IPS-NIHi7 (cell line): ENCODE measurements at regions not wholly inside any gene's neighbourhood (a gene's known extent, or its start where the extent isn't known, plus 50 kb on each side); places are given as distances from the start of the nearest gene placed in this dataset.
"Not testable (repeated sequence)": the region's sequence is repeated elsewhere in the genome, so short reads cannot be mapped to it uniquely, and the experiment has no call there.

Experiments
- DNase-seq: peaks from one replicate; pipeline ENCODE4 v3.0.0; 2012; ENCODE audit warnings: mixed read lengths; ENCODE audit errors: extremely low spot score

DNA sequence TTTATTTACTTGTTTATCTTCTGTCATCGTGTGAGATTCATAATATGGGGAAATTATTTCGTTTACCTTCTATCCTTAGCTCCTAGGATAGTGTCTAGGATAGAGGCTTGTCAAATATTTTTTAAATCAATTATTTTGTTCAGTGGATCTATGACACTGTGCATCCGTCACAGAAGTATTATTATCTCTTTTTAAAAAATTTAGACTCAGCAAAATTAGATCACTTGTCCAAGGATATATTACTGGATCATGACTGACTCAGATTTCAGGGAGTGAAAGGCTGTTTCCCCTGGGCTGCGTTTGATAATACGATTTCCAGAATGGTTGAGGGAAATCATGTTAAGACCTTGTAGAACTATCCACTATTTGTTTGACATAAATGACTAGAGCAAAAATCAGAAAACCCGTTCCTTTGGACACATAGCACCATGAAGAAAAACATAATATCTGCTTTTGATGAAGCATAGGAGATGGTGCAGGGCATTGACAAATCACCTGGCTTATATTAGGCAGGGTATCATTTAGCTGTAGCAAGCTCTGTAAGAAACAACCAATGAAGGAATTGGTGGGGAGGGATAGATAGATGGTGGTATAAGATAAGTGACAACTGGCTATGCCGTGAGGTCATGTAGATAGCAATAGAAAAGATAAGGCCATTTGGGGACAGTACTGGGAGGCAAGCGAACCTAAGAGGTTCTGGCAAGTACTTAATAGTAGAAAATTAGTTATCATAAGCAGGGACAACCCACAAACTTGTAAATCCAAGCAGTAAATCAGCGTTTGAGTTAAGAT lies 465.2 kb upstream of the MAN1A1 start:
- no peak for DNase-seq

GRCh38 chr6:119802464-119802863 lies 452.9 kb upstream of the MAN1A1 start:
- DNase-seq, result no peak

DNA sequence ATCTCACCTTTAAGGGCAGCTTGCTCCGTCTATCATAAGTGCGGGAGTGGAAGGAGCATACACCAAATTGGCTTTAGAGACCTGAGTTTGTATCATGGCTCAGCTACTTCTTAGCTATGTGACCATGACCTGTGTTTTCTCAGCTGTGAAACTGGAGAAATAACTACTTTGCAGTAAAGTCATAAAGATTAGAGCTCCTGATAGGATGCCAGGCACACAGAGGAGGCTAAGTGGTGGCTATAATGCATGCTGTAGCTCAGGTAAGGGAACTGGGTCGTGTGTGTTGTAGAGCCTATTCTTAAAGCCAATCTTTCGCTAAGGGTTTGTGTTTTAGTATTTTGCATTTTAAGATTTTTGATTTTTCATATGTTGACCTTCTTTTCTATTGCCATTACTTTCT lies 451.5 kb upstream of the MAN1A1 start:
- DNase-seq, result no peak

- no peak for DNase-seq
These were observed 451.0 kb upstream of the MAN1A1 start for GRCh38 chr6:119800526-119800925.

DNA sequence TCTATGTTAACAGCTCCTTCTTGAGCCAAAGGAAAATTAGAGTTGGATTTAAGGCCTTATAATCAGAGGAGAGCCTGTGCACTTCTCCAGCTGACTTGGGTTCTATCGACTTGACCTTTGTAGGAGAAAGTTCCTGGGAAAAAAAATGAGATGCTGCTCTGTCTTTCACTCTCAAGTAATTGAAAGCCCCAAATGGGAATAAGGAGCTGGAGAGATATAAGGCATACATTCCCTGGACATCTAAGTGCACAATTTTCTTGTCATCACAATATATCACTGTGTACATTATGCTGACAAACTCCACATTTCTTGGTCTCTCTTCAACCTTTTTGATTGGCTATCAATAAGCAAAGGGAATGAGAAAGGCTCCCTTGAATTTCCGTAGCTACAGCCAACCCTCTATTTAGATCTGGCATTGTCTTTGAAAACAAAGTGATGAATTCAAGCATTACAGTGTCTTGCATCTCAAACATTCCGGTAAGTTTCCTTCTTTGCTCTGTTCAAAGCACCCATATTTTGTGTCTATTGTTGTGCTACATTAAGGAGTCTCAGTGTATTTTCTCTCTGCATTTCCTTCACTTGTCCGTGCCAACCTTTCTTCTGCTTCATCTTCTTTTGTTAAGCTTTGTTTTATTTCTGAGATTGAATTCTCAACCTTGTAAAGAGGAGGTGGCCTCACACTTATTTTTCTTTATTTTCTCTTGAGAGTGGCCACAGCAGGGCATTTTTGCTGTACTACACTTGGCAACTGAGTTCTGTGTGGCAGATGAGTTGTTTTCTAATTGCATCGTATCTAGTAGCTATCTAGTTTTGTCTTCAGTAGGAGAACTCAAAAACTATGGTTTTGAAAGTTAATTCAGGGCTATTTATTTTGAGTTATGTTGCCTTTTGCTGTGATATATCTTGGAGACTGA lies 450.3 kb upstream of the MAN1A1 start:
- DNase-seq, result no peak

- DNase-seq, result no peak
These were observed 442.2 kb upstream of the MAN1A1 start for GRCh38 chr6:119791736-119792135.

- DNase-seq, result no peak
These were observed 431.8 kb upstream of the MAN1A1 start for GRCh38 chr6:119781365-119781764.

GRCh38 chr6:119768201-119768600 lies 418.6 kb upstream of the MAN1A1 start:
- no peak for DNase-seq

GRCh38 chr6:119764927-119765681 lies 415.5 kb upstream of the MAN1A1 start:
- no peak for DNase-seq

GRCh38 chr6:119760046-119760445 lies 410.5 kb upstream of the MAN1A1 start:
- no peak for DNase-seq

DNA sequence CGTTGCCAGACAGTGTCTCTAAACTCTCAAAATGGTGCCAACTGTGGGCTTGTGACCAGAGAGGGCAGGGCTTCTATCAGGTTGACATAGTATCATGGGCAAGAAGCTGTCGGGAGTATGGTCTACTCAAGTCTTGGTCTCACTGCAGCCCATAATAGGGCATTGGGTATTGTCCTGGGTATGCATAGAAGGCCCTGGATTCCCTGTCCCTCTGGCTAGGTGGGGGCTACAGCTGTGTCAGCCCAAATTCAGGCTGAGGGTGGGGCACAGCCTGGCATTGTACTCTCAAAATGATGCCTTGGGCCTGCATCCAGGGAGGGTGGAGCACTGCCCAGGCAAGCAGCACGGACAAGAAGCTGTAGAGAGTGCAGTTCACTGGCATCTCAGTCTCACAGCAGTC lies 408.8 kb upstream of the MAN1A1 start:
- no peak for DNase-seq

DNA sequence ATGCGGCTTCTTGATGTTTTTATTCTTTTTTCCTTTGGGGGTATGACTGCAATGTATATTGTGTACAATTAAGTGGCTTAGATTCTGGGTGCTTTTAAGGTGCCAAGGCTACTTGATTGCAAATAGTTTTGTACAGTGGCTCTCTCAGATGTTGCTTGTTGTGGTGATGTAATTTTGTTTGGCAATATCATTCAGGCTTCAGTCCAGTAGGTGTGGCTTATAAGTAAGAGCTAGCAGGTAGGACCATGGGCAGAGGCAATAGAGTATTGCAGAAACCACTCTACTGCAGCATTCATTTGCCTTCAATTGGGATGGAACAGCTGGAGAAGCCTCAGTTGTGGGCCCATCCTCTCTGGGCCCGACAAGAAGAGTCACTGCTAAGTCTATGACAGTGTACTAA lies 407.9 kb upstream of the MAN1A1 start:
- no peak for DNase-seq

DNA sequence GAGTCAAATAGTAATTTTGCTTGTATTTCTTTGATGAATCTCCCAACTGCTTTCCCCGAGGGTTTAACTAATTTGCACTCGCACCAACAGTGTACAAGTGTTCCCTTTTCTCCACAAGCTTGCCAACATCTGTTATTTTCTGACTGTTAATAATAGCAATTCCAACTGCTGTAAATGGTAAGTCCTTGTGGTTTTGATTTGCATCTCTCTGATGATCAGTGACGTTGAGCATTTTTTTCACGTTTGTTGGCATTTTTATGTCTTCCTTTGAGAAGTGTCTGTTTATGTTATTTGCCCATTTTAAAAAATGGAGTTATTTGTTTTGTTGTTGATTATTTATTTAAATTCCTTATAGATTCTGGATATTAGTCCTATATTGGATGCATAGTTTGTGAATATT lies 399.8 kb upstream of the MAN1A1 start:
- DNase-seq, result no peak

GRCh38 chr6:119748535-119748934 lies 399.0 kb upstream of the MAN1A1 start:
- DNase-seq, result not testable (repeated sequence)

- peak; percentile 63 for DNase-seq
These were observed 392.7 kb upstream of the MAN1A1 start for GRCh38 chr6:119742188-119742803.

DNA sequence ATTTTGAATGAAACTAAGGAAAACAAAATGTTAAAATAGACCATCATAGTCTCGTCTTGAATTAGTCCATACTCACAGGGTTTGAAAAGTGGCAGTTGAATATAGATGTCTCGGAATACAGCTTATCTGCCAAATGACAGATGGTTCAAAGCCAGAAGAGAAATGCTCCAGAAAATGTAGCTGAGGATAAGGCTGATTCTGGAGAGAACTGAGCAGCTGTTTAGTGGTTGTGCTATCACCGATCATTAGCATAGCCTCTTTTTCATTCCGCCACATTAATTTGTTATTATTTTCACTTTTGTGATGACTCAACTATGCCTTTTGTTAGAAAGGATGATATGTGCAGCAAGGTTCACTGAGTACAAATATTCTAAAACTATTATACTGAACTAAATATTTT lies 390.2 kb upstream of the MAN1A1 start:
- DNase-seq, result no peak

- DNase-seq, result no peak
These were observed 388.9 kb upstream of the MAN1A1 start for GRCh38 chr6:119738425-119738824.

DNA sequence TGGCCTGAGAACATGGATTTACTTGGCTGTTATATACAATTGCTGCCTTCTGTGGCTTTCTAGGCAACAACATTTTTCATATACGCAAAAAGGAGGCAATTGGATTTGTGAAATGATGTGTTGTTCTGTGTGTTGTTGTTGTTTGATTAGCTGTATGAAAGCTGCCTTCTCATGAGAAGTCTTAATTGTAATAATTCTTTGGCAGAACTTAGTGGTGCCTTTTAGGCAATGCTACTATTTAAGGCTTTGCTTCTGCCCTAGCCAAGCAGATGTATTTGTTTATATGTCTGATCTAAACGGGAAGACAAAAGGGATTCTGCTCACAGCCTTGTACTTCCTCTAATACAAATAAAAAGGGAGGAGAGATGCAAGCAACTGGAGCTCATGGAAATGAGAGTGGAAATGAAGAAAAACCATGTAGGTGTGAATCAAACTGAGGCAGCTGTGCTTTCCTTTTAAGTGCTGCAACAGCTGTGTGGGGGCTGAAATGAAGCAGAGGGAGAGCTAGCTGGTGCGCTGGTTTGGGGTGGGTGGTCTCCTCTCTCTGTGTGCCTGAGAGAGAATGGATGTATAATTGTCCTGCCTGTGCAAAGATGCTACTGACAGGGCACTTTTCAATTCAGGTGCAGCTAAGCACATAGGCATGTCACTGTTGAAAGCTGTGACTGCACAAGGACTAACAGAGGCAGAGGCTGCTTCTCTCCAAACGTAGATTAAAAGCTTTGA lies 386.9 kb upstream of the MAN1A1 start:
- no peak for DNase-seq

DNA sequence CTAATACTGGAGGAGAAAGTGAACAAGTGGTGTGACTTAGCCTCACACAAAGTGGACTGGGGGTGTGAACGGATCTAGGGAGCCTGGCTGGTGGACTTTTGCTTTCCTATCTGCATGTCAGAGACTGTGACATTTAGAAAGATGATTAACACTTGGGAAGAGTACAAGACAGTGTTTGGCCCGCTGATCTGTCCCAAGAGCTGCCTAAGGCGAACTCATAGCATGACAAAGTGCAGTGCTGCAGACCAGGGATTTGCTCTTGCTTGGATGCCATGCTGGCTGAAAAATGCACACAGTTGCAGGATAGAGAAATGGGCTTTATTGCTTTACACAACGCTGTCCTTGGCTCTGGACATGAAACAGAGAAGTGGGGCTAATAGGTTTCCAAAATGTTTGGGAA lies 386.0 kb upstream of the MAN1A1 start:
- DNase-seq, result no peak

- no peak for DNase-seq
These were observed 384.7 kb upstream of the MAN1A1 start for GRCh38 chr6:119734227-119734626.

DNA sequence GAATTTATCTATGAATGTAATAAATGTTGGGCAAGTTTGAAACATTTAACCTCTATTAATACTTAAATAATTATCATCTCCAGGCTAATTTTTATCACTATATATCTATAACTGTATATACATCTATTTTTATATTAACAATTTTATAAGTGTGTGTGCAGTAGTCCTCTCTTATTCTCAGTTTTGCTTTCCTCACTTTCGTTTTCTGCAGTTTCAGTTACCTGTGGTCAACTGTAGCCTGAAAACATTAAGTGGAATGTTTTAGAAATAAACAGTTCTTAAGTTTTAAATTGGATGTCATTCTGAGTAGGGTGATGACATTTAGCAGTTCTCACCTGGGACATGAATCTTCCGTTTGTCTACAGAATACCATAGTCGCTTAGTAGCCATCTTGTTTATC lies 379.4 kb upstream of the MAN1A1 start:
- no peak for DNase-seq
